H1 (cell line): ENCODE measurements at regions not wholly inside any gene's neighbourhood (a gene's known extent, or its start where the extent isn't known, plus 50 kb on each side); places are given as distances from the start of the nearest gene placed in this dataset.

Experiments used
- ATF3 ChIP-seq: IDR thresholded peaks from 2 replicates; pipeline ENCODE4 v1.6.1; 2011; ENCODE audit warnings: low read depth, mild to moderate bottlenecking, low read length; ENCODE audit not compliant: insufficient read depth
- CTCF ChIP-seq, 3 experiments: IDR thresholded peaks; 1 replicate in 2 of 3; 2 replicates in 1 of 3; pipeline versions ENCODE4 v1.5.1 to v1.6.1; 2011; ENCODE audit warnings: low read length in 3 of 3, mild to moderate bottlenecking in 3 of 3, inconsistent platforms in 2 of 3, low read depth in 1 of 3, moderate library complexity in 1 of 3; ENCODE audit not compliant: insufficient read depth in 1 of 3; ENCODE audit errors: control extremely low read depth in 1 of 3
- KDM1A ChIP-seq: fragments of 200-600, 300-600 bp; sonication (generic); IDR thresholded peaks from 2 replicates; pipeline ENCODE4 v1.7.1; 2016; ENCODE audit warnings: mild to moderate bottlenecking, low read length, borderline replicate concordance
- NRF1 ChIP-seq: IDR thresholded peaks from 2 replicates; pipeline ENCODE4 v1.6.1; 2011; ENCODE audit warnings: mild to moderate bottlenecking, low read depth, low read length, improper control_type of control experiment
- POLR2A ChIP-seq, 2 experiments: IDR thresholded peaks; 1 replicate in 1 of 2; 2 replicates in 1 of 2; pipeline ENCODE4 v1.6.1; 2011; ENCODE audit warnings: low read depth in 2 of 2, low read length in 2 of 2, mild to moderate bottlenecking in 2 of 2; ENCODE audit errors: control extremely low read depth in 1 of 2
- RAD21 ChIP-seq, 2 experiments: IDR thresholded peaks in 1 of 2; conservative IDR thresholded peaks in 1 of 2; 2 replicates each; pipeline ENCODE4 v1.6.1; 2011; ENCODE audit warnings: low read depth in 2 of 2, low read length in 2 of 2, improper control_type of control experiment in 1 of 2, inconsistent platforms in 1 of 2, mild to moderate bottlenecking in 1 of 2, moderate library complexity in 1 of 2
- SP1 ChIP-seq: IDR thresholded peaks from 2 replicates; pipeline ENCODE4 v1.6.1; 2011; ENCODE audit warnings: low read depth, low read length
- TCF12 ChIP-seq: IDR thresholded peaks from 2 replicates; pipeline ENCODE4 v1.6.1; 2011; ENCODE audit warnings: low read depth, mild to moderate bottlenecking, low read length
- USF2 ChIP-seq: IDR thresholded peaks from 2 replicates; pipeline ENCODE4 v1.6.1; 2011; ENCODE audit warnings: low read length, improper control_type of control experiment

GRCh38 chr2:88913280-88913679 lies 221.8 kb downstream of the RPIA start:
- no peak for TF ChIP-seq CTCF (IDR thresholded peaks at IDR 0.05; ENCODE audit: control extremely low read depth in 1 of 3, insufficient read depth in 1 of 3, low read depth in 1 of 3, low read length in 3 of 3)
- TF ChIP-seq POLR2A (IDR thresholded peaks at IDR 0.05; ENCODE audit: control extremely low read depth in 1 of 2, low read depth in 2 of 2, low read length in 2 of 2): no peak
- no peak for TF ChIP-seq TCF12
- no peak for TF ChIP-seq USF2
- no peak for TF ChIP-seq KDM1A
- TF ChIP-seq SP1: no peak
- no peak for TF ChIP-seq ATF3
- no peak for TF ChIP-seq NRF1
- TF ChIP-seq RAD21 (IDR thresholded peaks at IDR 0.05 in 1 of 2, conservative IDR thresholded peaks at IDR 0.05 in 1 of 2; ENCODE audit: low read depth in 2 of 2, low read length in 2 of 2): no peak
